Astrocyte of the cerebellum (primary cell): ENCODE measurements at regions not wholly inside any gene's neighbourhood (a gene's known extent, or its start where the extent isn't known, plus 50 kb on each side); places are given as distances from the start of the nearest gene placed in this dataset.
"Not testable (repeated sequence)": the region's sequence is repeated elsewhere in the genome, so short reads cannot be mapped to it uniquely, and the experiment has no call there.

Experiments
- DNase-seq: peaks from one replicate; pipeline ENCODE4 v3.0.0-alpha.2; 2011; ENCODE audit warnings: low read depth
- H3K4me3 ChIP-seq: 2 replicates; pipeline ENCODE4 v1.5.1; 2011; ENCODE audit warnings: mild to moderate bottlenecking, low read depth, low read length, moderate library complexity
- in situ Hi-C: cut with HindIII; loops from 2 replicates; pipeline ENCODE4 v1.10.0; 2017; ENCODE audit warnings: low sequenced_read_pairs
- TF ChIP-seq, protein P1 (sequence below): IDR thresholded peaks from 2 replicates; pipeline ENCODE4 v1.5.1; 2012; ENCODE audit warnings: low read length, low read depth, moderate library complexity, mild to moderate bottlenecking; ENCODE audit errors: missing control alignments

DNA sequence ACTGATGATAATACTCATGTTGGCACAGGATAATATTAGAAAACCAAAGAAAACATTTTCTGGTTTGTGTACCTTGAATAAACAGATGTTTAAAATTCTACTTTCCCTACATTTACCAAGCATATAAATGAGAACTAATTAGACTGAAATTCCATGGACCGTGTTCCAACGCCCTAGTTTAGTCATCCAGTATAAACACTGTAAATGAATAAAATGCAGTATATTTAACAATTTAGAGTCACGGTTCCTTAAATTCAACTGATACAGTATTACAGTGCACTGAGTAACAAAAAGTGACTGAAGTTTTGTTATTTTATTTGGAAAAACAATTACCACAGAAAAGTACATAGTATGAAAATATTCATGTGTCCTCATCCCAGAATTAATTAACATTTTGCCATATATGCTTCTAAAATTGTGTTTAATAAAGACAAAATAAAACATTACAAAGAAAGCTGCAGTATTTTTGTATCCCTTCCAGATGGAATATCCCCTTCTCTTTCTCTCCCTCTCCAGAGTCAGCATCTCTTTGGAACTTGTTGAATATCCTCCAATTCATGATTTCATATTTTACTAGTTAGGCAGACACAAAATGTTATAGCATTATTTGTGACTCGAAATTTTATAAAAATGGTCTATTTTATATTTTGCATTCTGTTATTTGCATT lies 112.5 kb downstream of the HMHB1 start:
- H3K4me3 ChIP-seq, result no peak overlapping the region
- TF ChIP-seq, protein P1, sequence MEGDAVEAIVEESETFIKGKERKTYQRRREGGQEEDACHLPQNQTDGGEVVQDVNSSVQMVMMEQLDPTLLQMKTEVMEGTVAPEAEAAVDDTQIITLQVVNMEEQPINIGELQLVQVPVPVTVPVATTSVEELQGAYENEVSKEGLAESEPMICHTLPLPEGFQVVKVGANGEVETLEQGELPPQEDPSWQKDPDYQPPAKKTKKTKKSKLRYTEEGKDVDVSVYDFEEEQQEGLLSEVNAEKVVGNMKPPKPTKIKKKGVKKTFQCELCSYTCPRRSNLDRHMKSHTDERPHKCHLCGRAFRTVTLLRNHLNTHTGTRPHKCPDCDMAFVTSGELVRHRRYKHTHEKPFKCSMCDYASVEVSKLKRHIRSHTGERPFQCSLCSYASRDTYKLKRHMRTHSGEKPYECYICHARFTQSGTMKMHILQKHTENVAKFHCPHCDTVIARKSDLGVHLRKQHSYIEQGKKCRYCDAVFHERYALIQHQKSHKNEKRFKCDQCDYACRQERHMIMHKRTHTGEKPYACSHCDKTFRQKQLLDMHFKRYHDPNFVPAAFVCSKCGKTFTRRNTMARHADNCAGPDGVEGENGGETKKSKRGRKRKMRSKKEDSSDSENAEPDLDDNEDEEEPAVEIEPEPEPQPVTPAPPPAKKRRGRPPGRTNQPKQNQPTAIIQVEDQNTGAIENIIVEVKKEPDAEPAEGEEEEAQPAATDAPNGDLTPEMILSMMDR, result no peak
- in situ Hi-C loops, result no loop called here
- no peak for DNase-seq

DNA sequence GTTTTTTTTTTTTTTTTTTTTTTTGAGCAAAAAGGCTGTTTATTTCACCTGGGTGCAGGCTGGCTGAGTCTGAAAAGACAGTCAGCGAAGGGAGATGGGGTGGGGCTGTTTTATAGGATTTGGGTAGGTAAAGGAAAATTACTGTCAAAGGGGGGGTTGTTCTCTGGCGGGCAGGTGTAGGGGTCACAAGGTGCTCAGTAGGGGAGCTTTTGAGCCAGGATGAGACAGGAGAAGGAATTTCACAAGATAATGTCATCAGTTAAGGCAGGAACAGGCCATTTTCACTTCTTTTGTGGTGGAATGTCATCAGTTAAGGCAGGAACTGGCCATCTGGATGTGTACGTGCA lies 113.0 kb downstream of the HMHB1 start:
- in situ Hi-C loops, DNase-seq, H3K4me3 ChIP-seq: not testable (repeated sequence)

DNA sequence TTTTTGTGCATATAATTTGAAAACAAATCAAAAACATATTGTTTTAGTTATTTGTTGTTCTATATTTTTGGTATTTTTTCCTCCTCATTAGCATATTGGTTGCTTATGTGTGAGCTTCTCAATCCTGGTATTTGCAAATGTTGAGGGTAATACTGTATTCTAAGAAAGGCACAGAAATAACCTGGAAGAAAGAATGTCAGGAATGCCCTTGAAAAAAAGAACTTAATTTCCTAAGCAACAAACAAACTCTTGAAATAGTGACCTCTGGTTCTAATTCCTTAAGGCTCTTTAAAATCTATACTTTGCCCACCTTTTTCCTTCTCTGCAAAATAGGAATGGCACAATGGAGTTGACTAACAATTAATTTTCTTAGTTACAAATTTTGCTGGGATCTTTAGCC lies 117.5 kb downstream of the HMHB1 start:
- DNase-seq, result no peak
- TF ChIP-seq, protein P1, result no peak
- in situ Hi-C loops, result no loop called here
- H3K4me3 ChIP-seq, result no peak overlapping the region

DNA sequence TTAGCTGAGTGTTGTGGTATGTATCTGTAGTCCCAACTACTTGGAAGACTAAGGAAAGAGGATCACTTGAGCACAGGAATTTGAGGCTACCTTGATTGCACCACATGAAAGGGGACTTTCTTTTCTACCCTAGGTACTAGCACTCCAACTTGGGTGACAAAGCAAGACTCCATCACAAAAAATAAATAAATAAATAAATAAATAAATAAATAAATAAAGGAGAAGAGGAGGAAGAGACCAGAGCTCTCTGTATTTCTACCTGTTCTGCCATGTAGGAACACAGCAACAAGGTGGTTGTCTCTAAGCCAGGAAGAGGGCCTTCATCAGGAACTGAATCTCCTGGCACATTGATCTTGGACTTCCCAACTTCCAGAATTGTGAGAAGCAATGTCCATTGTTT lies 118.6 kb downstream of the HMHB1 start:
- no peak for DNase-seq
- in situ Hi-C loops, result no loop called here
- TF ChIP-seq, protein P1, result no peak
- no peak overlapping the region for H3K4me3 ChIP-seq

DNA sequence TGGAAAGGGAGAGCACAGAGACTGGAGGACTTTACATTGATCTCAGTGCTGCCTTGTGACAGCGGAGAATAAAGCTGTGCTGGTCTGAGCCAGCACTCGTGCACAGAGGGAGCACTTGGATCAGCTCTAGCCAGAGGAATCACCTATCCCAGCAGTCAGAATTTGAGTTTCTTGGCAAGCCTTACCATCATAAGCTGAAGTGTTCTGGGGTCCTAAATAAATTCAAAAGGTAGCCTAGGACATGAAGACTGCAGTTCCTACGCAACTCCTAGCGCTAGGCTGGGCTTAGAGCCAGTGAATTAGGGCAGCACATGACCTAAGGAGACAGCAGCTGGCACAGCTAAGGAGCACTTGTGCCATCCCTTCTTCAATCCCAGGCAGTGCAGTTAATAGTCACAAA lies 119.5 kb downstream of the HMHB1 start:
- no peak overlapping the region for H3K4me3 ChIP-seq
- in situ Hi-C loops, result no loop called here
- DNase-seq, result no peak
- TF ChIP-seq, protein P1, result no peak

DNA sequence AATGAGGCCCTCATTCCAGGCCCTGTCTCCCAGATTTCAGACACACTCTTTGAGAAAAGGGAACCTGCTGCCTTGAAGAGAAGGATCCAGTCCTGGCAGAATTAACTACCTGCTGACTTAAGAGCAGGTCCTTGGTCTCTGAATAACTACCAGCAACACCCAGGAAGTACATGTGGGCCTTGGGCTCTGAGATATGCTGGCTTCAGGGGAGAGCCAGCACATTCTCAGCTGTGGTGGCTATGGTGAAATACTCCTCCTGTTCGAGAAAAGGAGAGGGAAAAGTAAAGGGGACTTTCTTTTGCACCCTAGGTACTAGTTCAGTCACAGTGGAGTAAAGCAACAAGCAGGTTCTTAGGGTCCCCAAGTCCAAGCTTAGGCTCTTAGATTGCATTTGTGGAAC lies 120.0 kb downstream of the HMHB1 start:
- in situ Hi-C loops, result no loop called here
- TF ChIP-seq, protein P1, result no peak
- no peak overlapping the region for H3K4me3 ChIP-seq
- DNase-seq, result no peak

DNA sequence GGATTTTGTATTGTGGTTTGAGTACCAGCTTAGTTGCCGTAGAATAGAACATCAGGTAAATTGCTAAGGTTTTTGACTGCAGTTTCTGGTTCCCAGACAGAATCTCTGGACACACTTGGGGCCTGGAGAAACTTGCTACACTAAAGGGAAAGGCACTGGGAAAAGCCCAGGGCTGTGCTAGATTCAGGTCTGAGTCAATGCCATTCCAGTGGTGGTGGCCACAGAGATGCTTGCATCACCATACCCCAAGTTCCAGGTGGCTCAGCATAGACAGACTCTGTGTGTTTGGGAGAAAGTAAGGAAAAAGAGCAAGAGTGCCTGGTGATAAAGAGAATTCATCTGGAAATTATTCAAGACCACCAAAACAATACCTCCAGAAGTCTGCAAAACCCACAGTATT lies 120.6 kb downstream of the HMHB1 start:
- in situ Hi-C loops, result no loop called here
- no peak overlapping the region for H3K4me3 ChIP-seq
- TF ChIP-seq, protein P1, result no peak
- DNase-seq, result no peak
